Endothelial cell of umbilical vein (primary cell): ENCODE measurements at regions not wholly inside any gene's neighbourhood (a gene's known extent, or its start where the extent isn't known, plus 50 kb on each side); places are given as distances from the start of the nearest gene placed in this dataset.

Experiments
- BruUV-seq: library from RNA; stranded (reverse); fragments of 400-500 nt; replicated peaks from 2 replicates; lab custom pipeline; 2021; lab: Mats Ljungman, UMichigan
- CTCF ChIA-PET: fragments of 300-600, 350-600 bp; sonication (Branson Sonifier 250); formaldehyde crosslinking; loops from one replicate; lab custom pipeline; 2021; ENCODE audit warnings: antibody characterized with exemption, inconsistent platforms; lab: Charles Lee
- POLR2A ChIA-PET: fragments of 300-600, 350-600 bp; sonication (Branson Sonifier 250); formaldehyde crosslinking; loops from one replicate; lab custom pipeline; 2021; ENCODE audit warnings: antibody characterized with exemption, inconsistent platforms; lab: Charles Lee
- DNase-seq: peaks from one replicate; pipeline ENCODE4 v3.0.0-alpha.2; 2011; ENCODE audit warnings: low read depth, low spot score
- FAIRE-seq: peaks from 2 replicates; lab custom pipeline; 2011; peaks lifted over from hg19 to GRCh38; lab: Jason Lieb, UNC
- H2AFZ ChIP-seq: 2 replicates; pipeline ENCODE4 v1.6.0; 2012; ENCODE audit warnings: low read depth, low read length, control low read depth, inconsistent platforms
- H3K27ac ChIP-seq: 2 replicates; pipeline ENCODE4 v1.5.1; 2011; ENCODE audit warnings: low read depth, mild to moderate bottlenecking, control low read depth, low read length, moderate library complexity; ENCODE audit not compliant: insufficient read depth
- H3K27me3 ChIP-seq, 2 experiments: 2 replicates each; pipeline versions ENCODE4 v1.6.0 to v1.6.1; 2011; ENCODE audit warnings: low read length in 2 of 2, mixed read lengths in 1 of 2; ENCODE audit not compliant: control insufficient read depth in 2 of 2, insufficient read depth in 2 of 2
- H3K36me3 ChIP-seq, 2 experiments: 2 replicates in 1 of 2; 3 replicates in 1 of 2; pipeline ENCODE4 v1.5.1; 2011; ENCODE audit warnings: low read length in 2 of 2, mild to moderate bottlenecking in 1 of 2, moderate library complexity in 1 of 2; ENCODE audit not compliant: control insufficient read depth in 2 of 2, insufficient read depth in 2 of 2; ENCODE audit errors: extremely low read depth in 1 of 2
- H3K4me1 ChIP-seq: 3 replicates; pipeline ENCODE4 v1.5.1; 2011; ENCODE audit warnings: mild to moderate bottlenecking, low read length; ENCODE audit not compliant: control insufficient read depth, insufficient read depth; ENCODE audit errors: extremely low read depth
- H3K4me2 ChIP-seq: 2 replicates; pipeline ENCODE4 v1.6.1; 2011; ENCODE audit warnings: low read length, control low read depth, mixed read lengths; ENCODE audit not compliant: insufficient read depth
- H3K4me3 ChIP-seq, 3 experiments: fragments of 200-600 bp in 1 of 3; sonication (generic), shearing (Covaris generic) in 1 of 3; replicated peaks in 1 of 3; 2 replicates each; pipeline ENCODE4 v1.5.1; 2011 to 2016; ENCODE audit warnings: control low read depth in 3 of 3, low read length in 3 of 3, mild to moderate bottlenecking in 2 of 3, inconsistent platforms in 1 of 3, low read depth in 1 of 3, moderate library complexity in 1 of 3; ENCODE audit not compliant: insufficient read depth in 1 of 3
- H3K79me2 ChIP-seq: 2 replicates; pipeline ENCODE4 v1.6.0; 2012; ENCODE audit warnings: low read length, inconsistent platforms; ENCODE audit not compliant: control insufficient read depth, insufficient read depth
- H3K9ac ChIP-seq: replicated peaks from 2 replicates; pipeline ENCODE3; 2011; ENCODE audit warnings: low read length, control low read depth; ENCODE audit not compliant: insufficient read depth; ENCODE audit errors: extremely low read depth
- H3K9me1 ChIP-seq: replicated peaks from 3 replicates; pipeline ENCODE4 v1.6.0; 2011; ENCODE audit warnings: mild to moderate bottlenecking, low read length; ENCODE audit not compliant: control insufficient read depth, insufficient read depth; ENCODE audit errors: extremely low read depth
- H3K9me3 ChIP-seq: replicated peaks from 2 replicates; pipeline ENCODE4 v1.5.1; 2012; ENCODE audit warnings: low read length, inconsistent platforms; ENCODE audit not compliant: control insufficient read depth, insufficient read depth
- H4K20me1 ChIP-seq: replicated peaks from 2 replicates; pipeline ENCODE3; 2011; ENCODE audit warnings: mild to moderate bottlenecking, low read length; ENCODE audit not compliant: control insufficient read depth, insufficient read depth; ENCODE audit errors: extremely low read depth
- CTCF ChIP-seq, 2 donors: IDR thresholded peaks; 1 replicate in 1 of 2; 2 replicates in 1 of 2; pipeline ENCODE4 v1.5.1; 2011; ENCODE audit warnings: low read length in 2 of 2, mild to moderate bottlenecking in 2 of 2, moderate library complexity in 2 of 2, control low read depth in 1 of 2, inconsistent platforms in 1 of 2, low read depth in 1 of 2; ENCODE audit not compliant: insufficient read depth in 1 of 2; ENCODE audit errors: extremely low read depth in 1 of 2
- FOS ChIP-seq: IDR thresholded peaks from 2 replicates; pipeline ENCODE4 v1.6.1; 2011; ENCODE audit warnings: mild to moderate bottlenecking, low read length, moderate library complexity, borderline replicate concordance; ENCODE audit not compliant: insufficient read depth
- GATA2 ChIP-seq: IDR thresholded peaks from 2 replicates; pipeline ENCODE4 v1.7.0; 2011; ENCODE audit warnings: low read depth, mild to moderate bottlenecking, moderate library complexity, mixed read lengths, low read length; ENCODE audit not compliant: insufficient read length, insufficient read depth
- JUN ChIP-seq: IDR thresholded peaks from 2 replicates; pipeline ENCODE4 v1.6.1; 2011; ENCODE audit warnings: borderline replicate concordance, low read depth; ENCODE audit not compliant: insufficient read length, insufficient read depth
- MAX ChIP-seq: IDR thresholded peaks from 2 replicates; pipeline ENCODE4 v1.6.1; 2011; ENCODE audit not compliant: insufficient read depth, insufficient read length
- MYC ChIP-seq: IDR thresholded peaks from one replicate; pipeline ENCODE4 v1.6.1; 2011; ENCODE audit warnings: mild to moderate bottlenecking, low read depth, low read length
- POLR2A ChIP-seq: IDR thresholded peaks from 2 replicates; pipeline ENCODE4 v1.6.1; 2012; ENCODE audit warnings: low read depth, mild to moderate bottlenecking, control low read depth, low read length
- dilution Hi-C: fragments of 300-500 bp; cut with MboI; formaldehyde crosslinking; loops from one replicate; pipeline ENCODE4 v1.15.0; 2019; ENCODE audit warnings: low sequenced_read_pairs; ENCODE audit not compliant: extremely low pct_ligation_motif_present
- intact Hi-C: fragments of 100-400 bp; cut with micrococcal nuclease; formaldehyde crosslinking; loops from one replicate; pipeline ENCODE4 v1.10.0; 2022

DNA sequence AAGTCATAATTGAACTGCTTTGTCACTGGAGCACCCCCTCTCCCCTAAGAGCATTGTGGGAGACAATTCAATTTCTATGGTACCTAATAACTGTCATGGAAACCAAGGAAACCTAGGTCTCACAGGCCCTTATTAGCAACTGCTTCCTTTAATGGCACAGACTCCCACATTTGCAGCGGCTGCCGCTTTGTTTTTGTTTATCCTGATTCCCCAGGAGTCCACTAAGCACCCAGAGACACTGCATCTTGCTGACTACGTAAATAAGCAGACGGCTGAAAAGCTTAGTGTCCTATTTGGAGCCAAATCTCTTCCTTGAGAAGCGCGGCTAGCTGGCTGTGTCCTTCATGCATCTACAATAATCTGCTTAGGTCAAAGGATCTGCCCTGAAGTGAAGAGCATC, 494.4 kb downstream of the TMA16 start:
- no peaks in the 10 kb centered on the region for H3K79me2 ChIP-seq
- dilution Hi-C loops (no loop called here), intact Hi-C loops (no loop called here)
- FAIRE-seq (no peak), DNase-seq (no peak)
- no peak overlapping the region for H3K9ac ChIP-seq
- no peak for TF ChIP-seq POLR2A
- no peak for TF ChIP-seq FOS
- TF ChIP-seq JUN = no peak
- no peak for TF ChIP-seq GATA2
- no peak for TF ChIP-seq MYC
- no peak for TF ChIP-seq MAX
- no peak for TF ChIP-seq CTCF (IDR thresholded peaks at IDR 0.05; ENCODE audit: extremely low read depth in 1 of 2, insufficient read depth in 1 of 2, low read depth in 1 of 2, low read length in 2 of 2)
- no peak overlapping the region for H3K27ac ChIP-seq
- no peak overlapping the region for H3K4me2 ChIP-seq
- H3K27me3 ChIP-seq = no peaks in the 10 kb centered on the region
- no peaks in the 10 kb centered on the region for H3K9me1 ChIP-seq
- H3K4me3 ChIP-seq = no peak overlapping the region
- H3K4me1 ChIP-seq = no peaks in the 10 kb centered on the region
- no peaks in the 10 kb centered on the region for H4K20me1 ChIP-seq
- POLR2A ChIA-PET = no interaction called here
- CTCF ChIA-PET = no interaction called here
- H3K36me3 ChIP-seq = no peaks in the 10 kb centered on the region
- no peak overlapping the region for H2AFZ ChIP-seq
- H3K9me3 ChIP-seq = peaks cover 2% of the 10 kb centered on the region
- BruUV-seq = no TSS peak
